Mesothelial cell of epicardium (in vitro differentiated cells): ENCODE measurements at regions not wholly inside any gene's neighbourhood (a gene's known extent, or its start where the extent isn't known, plus 50 kb on each side); places are given as distances from the start of the nearest gene placed in this dataset.

ENCODE experiments used
- DNase-seq, 2 experiments: peaks; one replicate each; pipeline ENCODE4 v3.0.0; 2021; ENCODE audit warnings: low spot score in 2 of 2; ENCODE audit not compliant: unreplicated experiment in 2 of 2
- H3K27ac Mint-ChIP-seq: 2 replicates; pipeline ENCODE4 v1.8.0; 2021; ENCODE audit warnings: mixed read lengths
- H3K27me3 Mint-ChIP-seq: 2 replicates; pipeline ENCODE4 v1.8.0; 2021; ENCODE audit warnings: low read depth, mixed read lengths
- H3K36me3 Mint-ChIP-seq: 2 replicates; pipeline ENCODE4 v1.8.0; 2021; ENCODE audit warnings: mixed read lengths
- H3K4me1 Mint-ChIP-seq: 2 replicates; pipeline ENCODE4 v1.8.0; 2021; ENCODE audit warnings: mixed read lengths
- H3K4me3 Mint-ChIP-seq: 2 replicates; pipeline ENCODE4 v1.8.0; 2021; ENCODE audit warnings: mild to moderate bottlenecking, moderate library complexity, mixed read lengths
- H3K9me3 Mint-ChIP-seq: 2 replicates; pipeline ENCODE4 v1.8.0; 2021; ENCODE audit warnings: mixed read lengths
- TF ChIP-seq, protein P1 (sequence below): fragments of 200-600 bp; sonication (generic); IDR thresholded peaks from one replicate; pipeline ENCODE4 v1.5.0; 2021; ENCODE audit warnings: antibody characterized with exemption; ENCODE audit not compliant: unreplicated experiment

DNA sequence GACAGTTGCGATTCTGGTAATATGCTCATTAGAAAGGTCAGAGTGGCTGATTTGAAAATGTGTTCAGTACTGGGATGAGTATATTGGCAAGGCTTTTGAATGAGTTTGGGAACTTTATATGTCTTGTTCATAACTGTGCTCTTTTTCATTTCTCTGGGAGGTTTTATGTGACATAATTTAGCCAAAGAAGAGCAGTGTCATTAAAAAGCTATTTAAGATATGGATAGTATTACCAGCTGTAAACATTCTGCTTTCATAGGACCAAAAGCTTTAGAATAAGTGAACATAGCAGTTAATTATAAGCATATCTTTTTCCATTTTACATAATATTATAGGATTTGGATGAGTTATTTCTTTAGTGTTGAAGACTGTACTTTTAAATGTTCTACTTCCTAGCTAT, 260.4 kb downstream of the TTC6 start:
- H3K9me3 Mint-ChIP-seq: peaks cover 12% of the 10 kb centered on the region
- no peaks in the 10 kb centered on the region for H3K36me3 Mint-ChIP-seq
- H3K27ac Mint-ChIP-seq: no peak overlapping the region
- H3K4me1 Mint-ChIP-seq: no peaks in the 10 kb centered on the region
- no peak overlapping the region for H3K4me3 Mint-ChIP-seq
- TF ChIP-seq, protein P1, sequence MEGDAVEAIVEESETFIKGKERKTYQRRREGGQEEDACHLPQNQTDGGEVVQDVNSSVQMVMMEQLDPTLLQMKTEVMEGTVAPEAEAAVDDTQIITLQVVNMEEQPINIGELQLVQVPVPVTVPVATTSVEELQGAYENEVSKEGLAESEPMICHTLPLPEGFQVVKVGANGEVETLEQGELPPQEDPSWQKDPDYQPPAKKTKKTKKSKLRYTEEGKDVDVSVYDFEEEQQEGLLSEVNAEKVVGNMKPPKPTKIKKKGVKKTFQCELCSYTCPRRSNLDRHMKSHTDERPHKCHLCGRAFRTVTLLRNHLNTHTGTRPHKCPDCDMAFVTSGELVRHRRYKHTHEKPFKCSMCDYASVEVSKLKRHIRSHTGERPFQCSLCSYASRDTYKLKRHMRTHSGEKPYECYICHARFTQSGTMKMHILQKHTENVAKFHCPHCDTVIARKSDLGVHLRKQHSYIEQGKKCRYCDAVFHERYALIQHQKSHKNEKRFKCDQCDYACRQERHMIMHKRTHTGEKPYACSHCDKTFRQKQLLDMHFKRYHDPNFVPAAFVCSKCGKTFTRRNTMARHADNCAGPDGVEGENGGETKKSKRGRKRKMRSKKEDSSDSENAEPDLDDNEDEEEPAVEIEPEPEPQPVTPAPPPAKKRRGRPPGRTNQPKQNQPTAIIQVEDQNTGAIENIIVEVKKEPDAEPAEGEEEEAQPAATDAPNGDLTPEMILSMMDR: no peak
- no peak for DNase-seq
- peaks cover 10% of the 10 kb centered on the region for H3K27me3 Mint-ChIP-seq

DNA sequence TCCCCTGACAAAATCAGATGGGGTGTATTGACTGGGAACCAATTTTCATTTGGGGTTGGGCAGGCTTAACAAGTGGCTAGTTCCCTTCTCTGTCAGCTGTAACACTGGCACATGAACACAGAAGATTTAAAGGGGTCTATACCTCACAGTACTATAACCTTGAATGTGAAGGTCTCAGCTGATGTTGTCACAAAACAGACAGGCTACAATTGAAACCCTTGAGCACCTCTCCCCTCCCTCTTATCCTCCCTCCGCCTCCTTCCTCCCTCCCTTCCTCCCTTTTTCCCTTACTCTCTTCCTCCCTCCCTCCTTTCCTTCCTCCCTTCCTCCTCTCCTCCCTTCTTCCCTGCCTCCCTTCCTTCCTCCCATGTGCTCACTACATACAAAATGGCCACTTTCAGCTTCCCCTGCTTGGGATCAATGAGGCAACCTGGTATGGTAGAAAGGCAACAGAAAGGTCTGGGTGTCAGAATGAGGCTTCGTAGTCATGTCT, 262.4 kb downstream of the TTC6 start:
- Mint-ChIP-seq H3K9me3 (peaks cover 12% of the 10 kb centered on the region), H3K36me3 (no peaks in the 10 kb centered on the region), H3K4me1 (peaks cover 6% of the 10 kb centered on the region), H3K4me3 (no peak overlapping the region), H3K27ac (no peak overlapping the region), H3K27me3 (peaks cover 10% of the 10 kb centered on the region)
- TF ChIP-seq, protein P1: no peak
- DNase-seq: no peak

DNA sequence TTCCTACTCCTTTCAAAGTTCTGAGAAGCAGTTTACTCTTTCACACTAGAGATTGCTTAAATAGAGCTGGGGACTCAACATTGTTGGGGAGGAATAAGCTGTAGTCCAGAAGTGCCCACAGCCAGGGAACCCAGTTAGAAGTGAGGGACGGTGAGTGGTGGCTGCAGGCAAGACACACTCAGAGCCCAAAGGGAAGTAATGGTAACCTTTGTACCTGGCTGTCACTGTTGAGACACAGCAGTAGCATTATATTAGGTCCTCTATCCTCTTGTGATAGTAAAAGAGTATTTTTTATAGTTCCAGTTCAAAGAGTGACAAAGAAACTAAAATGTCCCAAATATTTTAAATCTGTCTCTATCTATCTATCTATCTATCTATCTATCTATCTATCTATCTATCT, 263.3 kb downstream of the TTC6 start:
- H3K27ac Mint-ChIP-seq: no peak overlapping the region
- no peaks in the 10 kb centered on the region for H3K36me3 Mint-ChIP-seq
- DNase-seq: no peak
- peaks cover 14% of the 10 kb centered on the region for H3K9me3 Mint-ChIP-seq
- H3K27me3 Mint-ChIP-seq: peaks cover 10% of the 10 kb centered on the region
- H3K4me3 Mint-ChIP-seq: no peak overlapping the region
- TF ChIP-seq, protein P1: no peak
- H3K4me1 Mint-ChIP-seq: peaks cover 6% of the 10 kb centered on the region

DNA sequence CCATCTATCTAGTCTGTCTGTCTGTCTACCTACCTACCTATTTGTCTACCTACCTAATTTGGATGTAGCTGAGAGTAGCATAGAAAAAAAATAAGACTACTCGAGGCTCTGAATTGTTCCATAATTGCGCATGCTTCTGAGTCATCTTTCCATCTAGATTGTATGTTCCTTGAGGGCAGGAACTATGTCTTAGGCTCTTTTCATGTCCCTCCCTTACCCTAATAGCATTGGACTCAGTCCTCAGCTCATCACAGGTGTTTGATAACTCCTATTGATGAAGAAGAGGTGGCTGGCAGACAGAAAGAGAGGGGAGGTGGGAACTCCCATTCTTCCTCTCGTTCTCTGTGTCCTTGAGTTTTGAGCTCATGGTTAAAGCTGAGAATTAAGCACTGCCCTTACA, 263.7 kb downstream of the TTC6 start:
- H3K9me3 Mint-ChIP-seq: peaks cover 15% of the 10 kb centered on the region

DNA sequence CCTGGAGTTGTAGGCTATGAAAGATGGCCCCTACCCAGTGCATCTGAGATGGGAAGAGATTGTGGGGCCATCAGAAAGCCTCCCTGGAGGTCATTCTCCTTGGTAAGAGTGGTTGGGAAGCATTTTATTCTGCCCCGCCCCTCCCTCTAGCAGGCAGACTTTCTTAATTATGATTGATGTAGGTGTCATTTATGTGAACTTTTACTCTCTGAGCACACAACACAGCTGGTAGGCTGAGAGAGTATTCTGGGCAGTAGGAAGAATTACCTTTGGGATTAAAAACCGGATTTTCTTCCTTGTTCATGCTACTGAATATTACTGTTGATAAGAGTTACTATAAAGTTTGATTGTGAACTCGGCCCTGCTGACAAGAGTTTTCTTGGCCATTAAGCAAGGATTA, 266.8 kb downstream of the TTC6 start:
- peaks cover 15% of the 10 kb centered on the region for H3K9me3 Mint-ChIP-seq
- H3K36me3 Mint-ChIP-seq: no peaks in the 10 kb centered on the region
- H3K27me3 Mint-ChIP-seq: no peaks in the 10 kb centered on the region
- no peak overlapping the region for H3K27ac Mint-ChIP-seq
- H3K4me3 Mint-ChIP-seq: no peak overlapping the region
- no peak for DNase-seq
- peaks cover 6% of the 10 kb centered on the region for H3K4me1 Mint-ChIP-seq
- TF ChIP-seq, protein P1: no peak

More for the DNA sequence above, 263.7 kb downstream of the TTC6 start:
- DNase-seq: no peak
- Mint-ChIP-seq H3K27me3 (peaks cover 10% of the 10 kb centered on the region), H3K36me3 (no peaks in the 10 kb centered on the region), H3K27ac (no peak overlapping the region), H3K4me3 (no peak overlapping the region), H3K4me1 (peaks cover 6% of the 10 kb centered on the region)
- TF ChIP-seq, protein P1: no peak

DNA sequence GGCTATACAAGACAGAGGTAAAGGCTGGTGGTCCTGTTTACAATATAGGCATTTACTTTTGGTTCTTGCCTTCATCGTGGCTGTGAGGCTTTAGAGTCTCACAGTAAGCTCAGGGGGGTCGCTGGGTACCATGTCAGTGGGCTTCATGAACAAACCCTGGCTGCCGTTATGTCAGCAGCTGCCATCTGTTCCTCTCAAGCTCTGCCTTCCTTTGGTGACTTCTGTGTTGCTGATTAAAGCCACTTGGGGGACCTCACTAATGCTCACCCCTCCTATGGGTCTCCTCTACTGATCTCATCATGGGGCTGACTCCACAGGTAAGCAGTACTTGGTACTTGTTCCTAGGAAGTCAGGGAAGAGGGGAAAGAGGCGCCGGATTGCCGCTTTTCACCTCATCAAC, 268.7 kb downstream of the TTC6 start:
- no peaks in the 10 kb centered on the region for H3K27me3 Mint-ChIP-seq
- DNase-seq: no peak
- H3K27ac Mint-ChIP-seq: no peak overlapping the region
- peaks cover 15% of the 10 kb centered on the region for H3K9me3 Mint-ChIP-seq
- no peaks in the 10 kb centered on the region for H3K36me3 Mint-ChIP-seq
- TF ChIP-seq, protein P1: no peak
- peaks cover 6% of the 10 kb centered on the region for H3K4me1 Mint-ChIP-seq
- H3K4me3 Mint-ChIP-seq: no peak overlapping the region
